SK-N-SH (cell line): ENCODE measurements at regions not wholly inside any gene's neighbourhood (a gene's known extent, or its start where the extent isn't known, plus 50 kb on each side); places are given as distances from the start of the nearest gene placed in this dataset.

Experiments
- CTCF ChIA-PET: fragments of 300-600, 350-600 bp; formaldehyde crosslinking; extraction: SDS; loops from one replicate; lab custom pipeline; 2021; lab: Yijun Ruan, JAX
- POLR2A ChIA-PET: fragments of 350-600 bp; sonication (Branson Sonifier 250); formaldehyde crosslinking; extraction: SDS; loops from one replicate; lab custom pipeline; 2020; ENCODE audit warnings: antibody characterized with exemption, inconsistent platforms; lab: Yijun Ruan, JAX
- DNase-seq: peaks from one replicate; pipeline ENCODE4 v3.0.0; 2012
- H2AFZ ChIP-seq: fragments of 200-600 bp; sonication (generic); 2 replicates; pipeline ENCODE4 v1.8.1; 2016; ENCODE audit warnings: antibody characterized with exemption, mild to moderate bottlenecking, low read depth
- H3F3A ChIP-seq: fragments of 200-600 bp; sonication (generic); replicated peaks from 2 replicates; pipeline ENCODE3; 2016; ENCODE audit warnings: antibody characterized with exemption, mild to moderate bottlenecking; ENCODE audit not compliant: insufficient read depth
- H3K27ac ChIP-seq, 2 experiments: fragments of 200-500 bp in 1 of 2; fragments of 200-600 bp in 1 of 2; sonication (Bioruptor generic) in 1 of 2; sonication (generic), shearing (Covaris generic) in 1 of 2; 2 replicates each; pipeline versions ENCODE4 v1.5.1 to v1.6.1; 2014 to 2016; ENCODE audit warnings: low read depth in 2 of 2, inconsistent platforms in 1 of 2, low read length in 1 of 2, mild to moderate bottlenecking in 1 of 2, mixed read lengths in 1 of 2
- H3K27me3 ChIP-seq: fragments of 200-600 bp; sonication (generic), shearing (Covaris generic); 2 replicates; pipeline ENCODE4 v1.6.1; 2016; ENCODE audit warnings: mixed run types; ENCODE audit not compliant: insufficient read depth
- H3K36me3 ChIP-seq, 2 experiments: fragments of 200-500 bp in 1 of 2; fragments of 200-600 bp in 1 of 2; sonication (Bioruptor generic) in 1 of 2; sonication (generic) in 1 of 2; replicated peaks in 1 of 2; 2 replicates each; pipeline versions ENCODE3 to v1.5.1; 2014 to 2016; ENCODE audit warnings: low read length in 1 of 2, mild to moderate bottlenecking in 1 of 2; ENCODE audit not compliant: insufficient read depth in 2 of 2, control insufficient read depth in 1 of 2
- H3K4me1 ChIP-seq, 2 experiments: fragments of 200-500 bp in 1 of 2; fragments of 200-600 bp in 1 of 2; sonication (Bioruptor generic) in 1 of 2; sonication (generic), shearing (Covaris generic) in 1 of 2; 2 replicates each; pipeline versions ENCODE4 v1.5.1 to v1.6.1; 2014 to 2016; ENCODE audit warnings: low read depth in 1 of 2, low read length in 1 of 2, mixed run types in 1 of 2; ENCODE audit not compliant: insufficient read depth in 2 of 2, control insufficient read depth in 1 of 2
- H3K4me2 ChIP-seq: fragments of 200-600 bp; sonication (generic), shearing (Covaris generic); 2 replicates; pipeline ENCODE4 v1.6.1; 2017; ENCODE audit warnings: mixed run types
- H3K4me3 ChIP-seq, 2 experiments: fragments of 200-500 bp in 1 of 2; fragments of 200-600 bp in 1 of 2; sonication (Bioruptor generic) in 1 of 2; sonication (generic), shearing (Covaris generic) in 1 of 2; 2 replicates each; pipeline versions ENCODE4 v1.5.1 to v1.8.1; 2014 to 2016; ENCODE audit warnings: low read depth in 2 of 2, inconsistent platforms in 1 of 2, low read length in 1 of 2, mild to moderate bottlenecking in 1 of 2, mixed read lengths in 1 of 2, moderate library complexity in 1 of 2
- H3K79me2 ChIP-seq: fragments of 200-600 bp; sonication (generic); 2 replicates; pipeline ENCODE4 v1.8.1; 2017; ENCODE audit warnings: mild to moderate bottlenecking; ENCODE audit not compliant: insufficient read depth
- H3K9ac ChIP-seq: fragments of 200-600 bp; sonication (generic); 2 replicates; pipeline ENCODE4 v1.6.1; 2017; ENCODE audit warnings: mixed run types
- H3K9me2 ChIP-seq: fragments of 200-600 bp; sonication (generic); 2 replicates; pipeline ENCODE4 v1.6.1; 2017; ENCODE audit warnings: mixed run types
- H3K9me3 ChIP-seq: fragments of 200-600 bp; sonication (generic); 2 replicates; pipeline ENCODE4 v1.6.1; 2017; ENCODE audit warnings: mixed run types, mild to moderate bottlenecking, moderate library complexity
- H4K20me1 ChIP-seq: fragments of 200-600 bp; sonication (generic); 2 replicates; pipeline ENCODE4 v1.6.1; 2017; ENCODE audit warnings: mild to moderate bottlenecking, mixed run types; ENCODE audit not compliant: insufficient read depth
- CHD2 ChIP-seq: fragments of 150-350 bp; IDR thresholded peaks from 2 replicates; pipeline ENCODE4 v1.6.1; 2018; ENCODE audit warnings: low read length; ENCODE audit not compliant: partially characterized antibody
- ELF1 ChIP-seq: IDR thresholded peaks from 2 replicates; pipeline ENCODE4 v1.4.0; 2012
- EP300 ChIP-seq, 2 experiments: IDR thresholded peaks; 2 replicates each; pipeline versions ENCODE4 v1.4.0 to v1.6.1; 2012; ENCODE audit warnings: borderline replicate concordance in 1 of 2, low read depth in 1 of 2, low read length in 1 of 2
- FOSL2 ChIP-seq: IDR thresholded peaks from 2 replicates; pipeline ENCODE4 v1.4.0; 2012; ENCODE audit warnings: low read depth, mild to moderate bottlenecking, moderate library complexity, borderline replicate concordance
- MEF2A ChIP-seq: IDR thresholded peaks from 2 replicates; pipeline ENCODE4 v1.4.0; 2012; ENCODE audit warnings: low read depth, borderline replicate concordance
- MXI1 ChIP-seq: IDR thresholded peaks from 2 replicates; pipeline ENCODE4 v1.6.1; 2012; ENCODE audit warnings: mild to moderate bottlenecking, low read depth, low read length, improper control_type of control experiment
- NFIC ChIP-seq: IDR thresholded peaks from 2 replicates; pipeline ENCODE4 v1.4.0; 2012; ENCODE audit warnings: borderline replicate concordance
- NRF1 ChIP-seq: IDR thresholded peaks from 2 replicates; pipeline ENCODE4 v1.6.1; 2012; ENCODE audit warnings: low read depth, mild to moderate bottlenecking, low read length
- POLR2AphosphoS5 ChIP-seq: IDR thresholded peaks from 2 replicates; pipeline ENCODE4 v1.6.1; 2012; ENCODE audit warnings: low read depth, low read length
- RCOR1 ChIP-seq: fragments of 150-350 bp; IDR thresholded peaks from 2 replicates; pipeline ENCODE4 v1.6.1; 2017; ENCODE audit warnings: antibody characterized with exemption, low read length
- RXRA ChIP-seq: IDR thresholded peaks from 2 replicates; pipeline ENCODE4 v1.4.0; 2012; ENCODE audit warnings: low read depth, mild to moderate bottlenecking, borderline replicate concordance
- SIN3A ChIP-seq: IDR thresholded peaks from 2 replicates; pipeline ENCODE4 v1.6.1; 2012; ENCODE audit warnings: low read depth, mild to moderate bottlenecking, low read length, moderate library complexity, borderline replicate concordance
- TCF12 ChIP-seq: IDR thresholded peaks from 2 replicates; pipeline ENCODE4 v1.4.0; 2012
- TEAD4 ChIP-seq: IDR thresholded peaks from 2 replicates; pipeline ENCODE4 v1.4.0; 2012; ENCODE audit warnings: mild to moderate bottlenecking, borderline replicate concordance; ENCODE audit not compliant: insufficient read depth
- YY1 ChIP-seq: IDR thresholded peaks from 2 replicates; pipeline ENCODE4 v1.4.0; 2012; ENCODE audit warnings: low read depth, mild to moderate bottlenecking
- WGBS: methylation state at CpG from one replicate; pipeline ENCODE4 v1.1.6; 2017; ENCODE audit warnings: low lambda C conversion rate; 5-methylcytosine and 5-hydroxymethylcytosine counted together
- TF ChIP-seq, protein P1 (sequence below): IDR thresholded peaks from 2 replicates; pipeline ENCODE4 v1.6.1; 2012; ENCODE audit warnings: mild to moderate bottlenecking, low read depth, low read length, moderate library complexity
- TF ChIP-seq, protein P2 (sequence below): fragments of 150-350 bp; IDR thresholded peaks from 2 replicates; pipeline ENCODE4 v1.6.1; 2016; ENCODE audit warnings: mild to moderate bottlenecking, low read depth, low read length
- TF ChIP-seq, protein P3 (sequence below): IDR thresholded peaks from 2 replicates; pipeline ENCODE4 v1.4.0; 2012; ENCODE audit warnings: low read depth, borderline replicate concordance
- TF ChIP-seq, protein P4 (sequence below): fragments of 200-600 bp; sonication (generic); IDR thresholded peaks from 2 replicates; pipeline ENCODE4 v1.6.1; 2017; ENCODE audit warnings: antibody characterized with exemption, mild to moderate bottlenecking, moderate library complexity

DNA sequence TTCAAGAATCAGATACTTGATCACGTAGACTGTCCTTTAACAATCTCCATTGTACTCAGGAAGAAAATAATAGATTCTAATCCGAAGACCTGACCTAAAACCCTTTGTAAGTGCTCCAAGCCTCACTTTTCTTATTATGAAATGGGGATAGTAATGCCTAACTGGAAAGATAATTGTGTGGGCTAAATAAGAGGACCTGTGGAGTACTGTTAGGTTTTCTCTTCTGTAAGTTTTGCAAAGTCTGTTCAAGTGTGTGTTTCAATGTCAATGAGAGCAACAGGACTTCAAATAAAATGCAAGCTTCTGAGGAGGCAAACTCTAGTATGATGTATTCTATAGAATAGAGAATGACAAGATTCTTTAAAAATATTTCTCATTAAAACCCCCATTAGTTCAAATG lies 348.6 kb downstream of the USP25 start:
- Histone ChIP-seq H3F3A (no peaks in the 10 kb centered on the region), H3K79me2 (no peaks in the 10 kb centered on the region), H4K20me1 (no peaks in the 10 kb centered on the region), H3K27me3 (no peaks in the 10 kb centered on the region), H3K27ac (no peak overlapping the region), H3K4me3 (no peak overlapping the region), H2AFZ (no peak overlapping the region), H3K9ac (no peak overlapping the region), H3K9me2 (no peaks in the 10 kb centered on the region), H3K4me2 (no peak overlapping the region), H3K4me1 (no peaks in the 10 kb centered on the region), H3K36me3 (no peaks in the 10 kb centered on the region), H3K9me3 (no peaks in the 10 kb centered on the region)
- CTCF ChIA-PET: interaction anchor here (1.1 kb wide), 1 partner anchor 9 kb away, joined by 3 read pairs; no protein-coding TSS in a partner anchor
- POLR2A ChIA-PET: no interaction called here
- no peak for DNase-seq
- TF ChIP-seq, protein P1, sequence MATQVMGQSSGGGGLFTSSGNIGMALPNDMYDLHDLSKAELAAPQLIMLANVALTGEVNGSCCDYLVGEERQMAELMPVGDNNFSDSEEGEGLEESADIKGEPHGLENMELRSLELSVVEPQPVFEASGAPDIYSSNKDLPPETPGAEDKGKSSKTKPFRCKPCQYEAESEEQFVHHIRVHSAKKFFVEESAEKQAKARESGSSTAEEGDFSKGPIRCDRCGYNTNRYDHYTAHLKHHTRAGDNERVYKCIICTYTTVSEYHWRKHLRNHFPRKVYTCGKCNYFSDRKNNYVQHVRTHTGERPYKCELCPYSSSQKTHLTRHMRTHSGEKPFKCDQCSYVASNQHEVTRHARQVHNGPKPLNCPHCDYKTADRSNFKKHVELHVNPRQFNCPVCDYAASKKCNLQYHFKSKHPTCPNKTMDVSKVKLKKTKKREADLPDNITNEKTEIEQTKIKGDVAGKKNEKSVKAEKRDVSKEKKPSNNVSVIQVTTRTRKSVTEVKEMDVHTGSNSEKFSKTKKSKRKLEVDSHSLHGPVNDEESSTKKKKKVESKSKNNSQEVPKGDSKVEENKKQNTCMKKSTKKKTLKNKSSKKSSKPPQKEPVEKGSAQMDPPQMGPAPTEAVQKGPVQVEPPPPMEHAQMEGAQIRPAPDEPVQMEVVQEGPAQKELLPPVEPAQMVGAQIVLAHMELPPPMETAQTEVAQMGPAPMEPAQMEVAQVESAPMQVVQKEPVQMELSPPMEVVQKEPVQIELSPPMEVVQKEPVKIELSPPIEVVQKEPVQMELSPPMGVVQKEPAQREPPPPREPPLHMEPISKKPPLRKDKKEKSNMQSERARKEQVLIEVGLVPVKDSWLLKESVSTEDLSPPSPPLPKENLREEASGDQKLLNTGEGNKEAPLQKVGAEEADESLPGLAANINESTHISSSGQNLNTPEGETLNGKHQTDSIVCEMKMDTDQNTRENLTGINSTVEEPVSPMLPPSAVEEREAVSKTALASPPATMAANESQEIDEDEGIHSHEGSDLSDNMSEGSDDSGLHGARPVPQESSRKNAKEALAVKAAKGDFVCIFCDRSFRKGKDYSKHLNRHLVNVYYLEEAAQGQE: no peak
- no peak for TF ChIP-seq MEF2A
- TF ChIP-seq, protein P2, sequence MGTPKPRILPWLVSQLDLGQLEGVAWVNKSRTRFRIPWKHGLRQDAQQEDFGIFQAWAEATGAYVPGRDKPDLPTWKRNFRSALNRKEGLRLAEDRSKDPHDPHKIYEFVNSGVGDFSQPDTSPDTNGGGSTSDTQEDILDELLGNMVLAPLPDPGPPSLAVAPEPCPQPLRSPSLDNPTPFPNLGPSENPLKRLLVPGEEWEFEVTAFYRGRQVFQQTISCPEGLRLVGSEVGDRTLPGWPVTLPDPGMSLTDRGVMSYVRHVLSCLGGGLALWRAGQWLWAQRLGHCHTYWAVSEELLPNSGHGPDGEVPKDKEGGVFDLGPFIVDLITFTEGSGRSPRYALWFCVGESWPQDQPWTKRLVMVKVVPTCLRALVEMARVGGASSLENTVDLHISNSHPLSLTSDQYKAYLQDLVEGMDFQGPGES: no peak
- TF ChIP-seq FOSL2: no peak
- TF ChIP-seq POLR2AphosphoS5: no peak
- no peak for TF ChIP-seq NFIC
- 58% methylated on average over 2 of the region's 2 CpGs for WGBS

DNA sequence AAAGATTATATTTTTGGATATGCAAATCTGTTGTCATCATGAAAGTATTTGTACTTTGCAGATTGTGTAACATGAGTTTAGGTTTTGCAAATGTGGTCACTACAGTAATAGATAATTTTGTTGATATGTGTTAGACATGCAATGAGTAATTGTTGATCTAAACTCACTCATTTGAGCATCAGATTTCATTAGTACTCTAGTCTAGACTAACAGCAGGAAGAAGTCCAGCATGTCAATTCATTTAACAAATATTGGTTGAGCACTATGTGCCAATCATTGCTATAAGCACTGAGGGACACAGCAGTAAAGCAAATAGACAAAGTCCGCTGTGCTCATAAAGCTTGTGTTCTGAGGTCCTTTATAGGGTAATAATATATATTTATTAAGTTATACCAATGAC lies 350.0 kb downstream of the USP25 start:
- no peaks in the 10 kb centered on the region for H3F3A ChIP-seq
- CTCF ChIA-PET: interaction anchor here (1.6 kb wide), 1 partner anchor 251 kb away, joined by 6 read pairs; no protein-coding TSS in a partner anchor
- no peaks in the 10 kb centered on the region for H3K9me3 ChIP-seq
- H3K27me3 ChIP-seq: no peaks in the 10 kb centered on the region
- H3K9me2 ChIP-seq: no peaks in the 10 kb centered on the region
- no peak overlapping the region for H2AFZ ChIP-seq
- no peaks in the 10 kb centered on the region for H4K20me1 ChIP-seq
- no peak overlapping the region for H3K4me2 ChIP-seq
- DNase-seq: no peak
- H3K4me3 ChIP-seq: no peak overlapping the region
- no peaks in the 10 kb centered on the region for H3K79me2 ChIP-seq
- 72% methylated on average over 1 of the region's 1 CpG for WGBS
- no peak overlapping the region for H3K9ac ChIP-seq
- H3K27ac ChIP-seq: no peak overlapping the region
- no peaks in the 10 kb centered on the region for H3K36me3 ChIP-seq
- POLR2A ChIA-PET: no interaction called here
- H3K4me1 ChIP-seq: no peaks in the 10 kb centered on the region
- TF ChIP-seq SIN3A (no peak), NRF1 (no peak), YY1 (no peak), FOSL2 (no peak), TCF12 (no peak), RCOR1 (no peak), CHD2 (no peak), RXRA (no peak), MXI1 (no peak), EP300 (IDR thresholded peaks at IDR 0.05; ENCODE audit: borderline replicate concordance in 1 of 2, low read depth in 1 of 2, low read length in 1 of 2) (no peak), TEAD4 (no peak), ELF1 (no peak)
- TF ChIP-seq, protein P3, sequence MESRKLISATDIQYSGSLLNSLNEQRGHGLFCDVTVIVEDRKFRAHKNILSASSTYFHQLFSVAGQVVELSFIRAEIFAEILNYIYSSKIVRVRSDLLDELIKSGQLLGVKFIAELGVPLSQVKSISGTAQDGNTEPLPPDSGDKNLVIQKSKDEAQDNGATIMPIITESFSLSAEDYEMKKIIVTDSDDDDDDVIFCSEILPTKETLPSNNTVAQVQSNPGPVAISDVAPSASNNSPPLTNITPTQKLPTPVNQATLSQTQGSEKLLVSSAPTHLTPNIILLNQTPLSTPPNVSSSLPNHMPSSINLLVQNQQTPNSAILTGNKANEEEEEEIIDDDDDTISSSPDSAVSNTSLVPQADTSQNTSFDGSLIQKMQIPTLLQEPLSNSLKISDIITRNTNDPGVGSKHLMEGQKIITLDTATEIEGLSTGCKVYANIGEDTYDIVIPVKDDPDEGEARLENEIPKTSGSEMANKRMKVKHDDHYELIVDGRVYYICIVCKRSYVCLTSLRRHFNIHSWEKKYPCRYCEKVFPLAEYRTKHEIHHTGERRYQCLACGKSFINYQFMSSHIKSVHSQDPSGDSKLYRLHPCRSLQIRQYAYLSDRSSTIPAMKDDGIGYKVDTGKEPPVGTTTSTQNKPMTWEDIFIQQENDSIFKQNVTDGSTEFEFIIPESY: no peak
- TF ChIP-seq, protein P4, sequence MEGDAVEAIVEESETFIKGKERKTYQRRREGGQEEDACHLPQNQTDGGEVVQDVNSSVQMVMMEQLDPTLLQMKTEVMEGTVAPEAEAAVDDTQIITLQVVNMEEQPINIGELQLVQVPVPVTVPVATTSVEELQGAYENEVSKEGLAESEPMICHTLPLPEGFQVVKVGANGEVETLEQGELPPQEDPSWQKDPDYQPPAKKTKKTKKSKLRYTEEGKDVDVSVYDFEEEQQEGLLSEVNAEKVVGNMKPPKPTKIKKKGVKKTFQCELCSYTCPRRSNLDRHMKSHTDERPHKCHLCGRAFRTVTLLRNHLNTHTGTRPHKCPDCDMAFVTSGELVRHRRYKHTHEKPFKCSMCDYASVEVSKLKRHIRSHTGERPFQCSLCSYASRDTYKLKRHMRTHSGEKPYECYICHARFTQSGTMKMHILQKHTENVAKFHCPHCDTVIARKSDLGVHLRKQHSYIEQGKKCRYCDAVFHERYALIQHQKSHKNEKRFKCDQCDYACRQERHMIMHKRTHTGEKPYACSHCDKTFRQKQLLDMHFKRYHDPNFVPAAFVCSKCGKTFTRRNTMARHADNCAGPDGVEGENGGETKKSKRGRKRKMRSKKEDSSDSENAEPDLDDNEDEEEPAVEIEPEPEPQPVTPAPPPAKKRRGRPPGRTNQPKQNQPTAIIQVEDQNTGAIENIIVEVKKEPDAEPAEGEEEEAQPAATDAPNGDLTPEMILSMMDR: no peak
- TF ChIP-seq, protein P2: no peak
